GM12873 (cell line): ENCODE measurements at regions not wholly inside any gene's neighbourhood (a gene's known extent, or its start where the extent isn't known, plus 50 kb on each side); places are given as distances from the start of the nearest gene placed in this dataset.

Experiments
- CTCF ChIP-seq: IDR thresholded peaks from 2 replicates; pipeline ENCODE4 v1.5.1; 2012; ENCODE audit warnings: low read depth, mild to moderate bottlenecking, moderate library complexity, low read length, control low read depth; ENCODE audit not compliant: insufficient read depth; ENCODE audit errors: missing control alignments

- TF ChIP-seq CTCF, result no peak
These were observed 389.0 kb upstream of the GRIA1 start for GRCh38 chr5:153101235-153102180.

- TF ChIP-seq CTCF, result no peak
These were observed 373.6 kb upstream of the GRIA1 start for GRCh38 chr5:153116916-153117315.

GRCh38 chr5:153118018-153118417 lies 372.5 kb upstream of the GRIA1 start:
- TF ChIP-seq CTCF, result no peak

GRCh38 chr5:153122403-153122802 lies 368.1 kb upstream of the GRIA1 start:
- no peak for TF ChIP-seq CTCF

- TF ChIP-seq CTCF, result no peak
These were observed 360.2 kb upstream of the GRIA1 start for GRCh38 chr5:153130296-153130695.

- no peak for TF ChIP-seq CTCF
These were observed 355.1 kb upstream of the GRIA1 start for GRCh38 chr5:153135411-153135810.

GRCh38 chr5:153136910-153137614 lies 353.4 kb upstream of the GRIA1 start:
- no peak for TF ChIP-seq CTCF
